ENCODE measurements at regions not wholly inside any gene's neighbourhood (a gene's known extent, or its start where the extent isn't known, plus 50 kb on each side); places are given as distances from the start of the nearest gene placed in this dataset.

GRCh38 chr5:38036765-38037164 is 196.9 kb upstream of the GDNF start:
- Histone ChIP-seq H3K4me3 (ENCODE audit: low read depth, low read length) (no peak overlapping the region), H3K36me3 (no peaks in the 10 kb centered on the region), H3K9me3 (ENCODE audit: severe bottlenecking) (no peaks in the 10 kb centered on the region), H3K27me3 (ENCODE audit: insufficient read depth, low read depth, severe bottlenecking) (no peaks in the 10 kb centered on the region), H3K27ac (no peak overlapping the region)
- DNase-seq: no peak
- no peak for TF ChIP-seq CTCF (IDR thresholded peaks at IDR 0.05; ENCODE audit: low read depth, low read length)

- Histone ChIP-seq H3K4me3 (ENCODE audit: low read depth, low read length) (no peak overlapping the region), H3K27me3 (ENCODE audit: insufficient read depth, low read depth, severe bottlenecking) (no peaks in the 10 kb centered on the region), H3K36me3 (no peaks in the 10 kb centered on the region), H3K9me3 (ENCODE audit: severe bottlenecking) (no peaks in the 10 kb centered on the region), H3K27ac (no peak overlapping the region)
- TF ChIP-seq CTCF (IDR thresholded peaks at IDR 0.05; ENCODE audit: low read depth, low read length): no peak
- no peak for DNase-seq
Observed at GRCh38 chr5:38032149-38032548, 192.3 kb upstream of the GDNF start.

- DNase-seq: no peak
- no peaks in the 10 kb centered on the region for H3K9me3 ChIP-seq (ENCODE audit: severe bottlenecking)
- H3K27ac ChIP-seq: no peak overlapping the region
- no peaks in the 10 kb centered on the region for H3K36me3 ChIP-seq
- no peak for TF ChIP-seq CTCF (IDR thresholded peaks at IDR 0.05; ENCODE audit: low read depth, low read length)
- H3K4me3 ChIP-seq (ENCODE audit: low read depth, low read length): no peak overlapping the region
- no peaks in the 10 kb centered on the region for H3K27me3 ChIP-seq (ENCODE audit: insufficient read depth, low read depth, severe bottlenecking)
Observed at GRCh38 chr5:38031304-38031703, 191.5 kb upstream of the GDNF start.

GRCh38 chr5:38029397-38030065 is 189.7 kb upstream of the GDNF start:
- no peak for TF ChIP-seq CTCF (IDR thresholded peaks at IDR 0.05; ENCODE audit: low read depth, low read length)
- Histone ChIP-seq H3K4me3 (ENCODE audit: low read depth, low read length) (no peak overlapping the region), H3K27ac (no peak overlapping the region), H3K27me3 (ENCODE audit: insufficient read depth, low read depth, severe bottlenecking) (no peaks in the 10 kb centered on the region), H3K36me3 (no peaks in the 10 kb centered on the region), H3K9me3 (ENCODE audit: severe bottlenecking) (no peaks in the 10 kb centered on the region)
- no peak for DNase-seq

GRCh38 chr5:38023799-38024198 is 184.0 kb upstream of the GDNF start:
- no peak for TF ChIP-seq CTCF (IDR thresholded peaks at IDR 0.05; ENCODE audit: low read depth, low read length)
- H3K27me3 ChIP-seq (ENCODE audit: insufficient read depth, low read depth, severe bottlenecking): no peaks in the 10 kb centered on the region
- no peak overlapping the region for H3K27ac ChIP-seq
- DNase-seq: no peak
- H3K9me3 ChIP-seq (ENCODE audit: severe bottlenecking): no peaks in the 10 kb centered on the region
- no peaks in the 10 kb centered on the region for H3K36me3 ChIP-seq
- H3K4me3 ChIP-seq (ENCODE audit: low read depth, low read length): no peak overlapping the region

GRCh38 chr5:38023371-38023770 is 183.5 kb upstream of the GDNF start:
- no peaks in the 10 kb centered on the region for H3K9me3 ChIP-seq (ENCODE audit: severe bottlenecking)
- H3K27me3 ChIP-seq (ENCODE audit: insufficient read depth, low read depth, severe bottlenecking): no peaks in the 10 kb centered on the region
- no peak for DNase-seq
- no peak for TF ChIP-seq CTCF (IDR thresholded peaks at IDR 0.05; ENCODE audit: low read depth, low read length)
- no peaks in the 10 kb centered on the region for H3K36me3 ChIP-seq
- H3K4me3 ChIP-seq (ENCODE audit: low read depth, low read length): no peak overlapping the region
- H3K27ac ChIP-seq: no peak overlapping the region

All from WERI-Rb-1 (cell line).